Lung (tissue), 11 donors: ENCODE measurements at regions not wholly inside any gene's neighbourhood (a gene's known extent, or its start where the extent isn't known, plus 50 kb on each side); places are given as distances from the start of the nearest gene placed in this dataset.
"Not testable (repeated sequence)": the region's sequence is repeated elsewhere in the genome, so short reads cannot be mapped to it uniquely, and the experiment has no call there.

Source experiments
- ATAC-seq: fragments of 200-7000 bp; cut with Tn5 transposase; one replicate; pipeline ENCODE4 v1.9.1; 2020; ENCODE audit warnings: moderate number of reproducible peaks; ENCODE audit not compliant: insufficient read depth, low FRiP score
- DNase-seq, 3 donors: peaks; one replicate each; pipeline ENCODE4 v3.0.0-alpha.2; 2013 to 2017
- H3K27ac ChIP-seq, 2 donors: one replicate each; pipeline ENCODE4 v1.5.1; 2013; ENCODE audit warnings: mild to moderate bottlenecking in 2 of 2, moderate library complexity in 2 of 2, control low read depth in 1 of 2, inconsistent platforms in 1 of 2, low read depth in 1 of 2, low read length in 1 of 2
- H3K27me3 ChIP-seq, 3 donors: one replicate each; pipeline ENCODE4 v1.5.1; 2013; ENCODE audit warnings: low read length in 2 of 3; ENCODE audit not compliant: control insufficient read depth in 3 of 3, insufficient read depth in 3 of 3
- H3K36me3 ChIP-seq, 4 donors: one replicate each; pipeline ENCODE4 v1.5.1; 2013; ENCODE audit warnings: low read length in 4 of 4, mild to moderate bottlenecking in 1 of 4, moderate library complexity in 1 of 4; ENCODE audit not compliant: control insufficient read depth in 4 of 4, insufficient read depth in 4 of 4
- H3K4me1 ChIP-seq, 5 donors: one replicate each; pipeline ENCODE4 v1.5.1; 2013; ENCODE audit warnings: low read length in 5 of 5, mild to moderate bottlenecking in 2 of 5, moderate library complexity in 1 of 5; ENCODE audit not compliant: control insufficient read depth in 5 of 5, insufficient read depth in 5 of 5
- H3K4me3 ChIP-seq: one replicate; pipeline ENCODE4 v1.5.1; 2013; ENCODE audit warnings: mild to moderate bottlenecking, control low read depth, moderate library complexity
- H3K9ac ChIP-seq, 2 donors: one replicate each; pipeline ENCODE4 v1.5.1; 2013; ENCODE audit warnings: low read length in 2 of 2, control low read depth in 1 of 2; ENCODE audit not compliant: insufficient read depth in 1 of 2
- H3K9me3 ChIP-seq, 4 donors: one replicate each; pipeline ENCODE4 v1.5.1; 2013; ENCODE audit warnings: low read length in 3 of 4, mild to moderate bottlenecking in 1 of 4, moderate library complexity in 1 of 4; ENCODE audit not compliant: control insufficient read depth in 4 of 4, insufficient read depth in 3 of 4
- CTCF ChIP-seq: IDR thresholded peaks from 2 replicates; pipeline ENCODE4 v1.5.1; 2012; ENCODE audit warnings: mild to moderate bottlenecking; ENCODE audit errors: control extremely low read depth, extremely low read depth
- WGBS, 2 donors: extraction: QIAGEN DNeasy Blood & Tissue Kit; methylation state at CpG; one replicate each; pipeline ENCODE4 v1.1.7; 2013; 5-methylcytosine and 5-hydroxymethylcytosine counted together
- donor health status: control.
- donor health status: control.
- donor health status: Bipolar disorder and iron deficiency.
- donor health status: healthy.
- donor health status: DM: yes; HTN: yes; CAD: no.

DNA sequence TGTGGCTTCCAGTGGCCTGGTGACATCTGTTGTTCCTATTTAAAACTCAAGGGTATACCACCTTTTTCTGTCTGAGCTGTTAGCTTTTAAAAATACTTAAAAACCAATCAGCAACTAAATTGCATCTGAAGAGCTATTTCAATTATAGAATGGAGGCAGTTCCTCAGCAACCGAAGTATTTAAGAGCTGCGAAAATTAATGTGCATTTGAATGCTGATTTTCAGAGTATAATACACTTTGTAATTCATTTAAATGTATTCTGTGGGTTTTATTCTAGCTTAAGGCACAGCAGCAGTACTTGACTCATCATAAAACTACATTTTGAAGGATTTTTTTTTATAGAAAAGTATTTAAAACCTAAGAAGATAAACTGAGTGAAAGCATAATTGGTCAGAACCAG lies 404.9 kb upstream of the PRKCQ start:
- Histone ChIP-seq H3K9ac (no peak overlapping the region), H3K9me3 (no peaks in the 10 kb centered on the region), H3K4me3 (no peak overlapping the region), H3K4me1 (peaks cover 0 to 10% (median 0%) of the 10 kb centered on the region in 5 donors), H3K36me3 (no peaks in the 10 kb centered on the region), H3K27me3 (no peaks in the 10 kb centered on the region), H3K27ac (no peak overlapping the region)
- ATAC-seq (no peak), DNase-seq (no peak)
- no peak for TF ChIP-seq CTCF
- WGBS, 2 donors = 92 to 98% methylated on average over 2 of the region's 2 CpGs

DNA sequence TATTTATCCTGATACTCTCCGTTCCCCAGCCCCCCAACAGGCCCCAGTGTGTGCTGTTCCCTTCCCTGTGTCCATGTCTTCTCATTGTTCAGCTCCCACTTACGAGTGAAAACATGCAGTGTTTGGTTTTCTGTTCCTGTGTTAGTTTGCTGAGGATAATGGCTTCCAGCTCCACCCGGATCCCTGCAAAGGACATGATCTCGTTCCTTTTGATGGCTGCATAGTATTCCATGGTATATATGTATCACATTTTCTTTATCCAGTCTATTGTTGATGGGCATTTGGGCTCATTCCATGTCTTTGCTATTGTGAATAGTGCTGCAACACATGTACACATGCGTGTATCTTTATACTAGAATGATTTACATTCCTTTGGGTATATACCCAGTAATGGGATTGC lies 403.9 kb upstream of the PRKCQ start:
- H3K27me3 ChIP-seq, H3K27ac ChIP-seq: not testable (repeated sequence)

GRCh38 chr10:6980353-6980752 lies 400.3 kb upstream of the PRKCQ start:
- Histone ChIP-seq H3K9me3 (peaks cover 0 to 6% (median 0%) of the 10 kb centered on the region in 4 donors), H3K9ac (no peak overlapping the region), H3K36me3 (no peaks in the 10 kb centered on the region), H3K4me1 (no peaks in the 10 kb centered on the region), H3K27ac (no peak overlapping the region), H3K27me3 (peaks cover 0 to 3% (median 0%) of the 10 kb centered on the region in 3 donors), H3K4me3 (no peak overlapping the region)
- no peak for DNase-seq
- 51 to 53% methylated on average over 4 of the region's 4 CpGs for WGBS, 2 donors
- no peak for ATAC-seq
- no peak for TF ChIP-seq CTCF

More for the DNA sequence above, 403.9 kb upstream of the PRKCQ start:
- WGBS, 2 donors = 74 to 75% methylated on average over 5 of the region's 5 CpGs
- H3K9ac ChIP-seq, H3K4me3 ChIP-seq, H3K9me3 ChIP-seq, DNase-seq, ATAC-seq, H3K36me3 ChIP-seq: not testable (repeated sequence)
- H3K4me1 ChIP-seq = peaks cover 0 to 10% (median 0%) of the 10 kb centered on the region in 5 donors

DNA sequence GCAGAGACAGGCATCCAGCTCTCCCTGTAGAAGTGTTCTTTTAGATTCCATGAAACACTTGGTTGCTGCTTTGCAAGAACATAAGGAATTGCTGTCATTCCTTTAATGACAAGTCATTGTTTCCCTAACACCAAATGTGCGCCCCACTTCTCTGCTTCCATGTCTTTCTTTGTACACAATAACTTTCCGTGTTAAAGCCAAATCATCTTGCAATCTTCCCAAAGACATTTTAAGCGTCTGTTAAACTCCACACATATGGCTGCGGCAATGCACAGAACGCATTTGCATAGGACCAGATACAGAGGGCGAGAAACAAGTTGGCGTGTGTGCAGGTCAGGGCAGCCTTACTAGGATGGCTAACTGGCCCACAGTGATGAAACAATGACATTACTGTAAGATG lies 399.3 kb upstream of the PRKCQ start:
- WGBS, 2 donors = 86 to 89% methylated on average over 7 of the region's 7 CpGs
- Histone ChIP-seq H3K9me3 (peaks cover 0 to 6% (median 0%) of the 10 kb centered on the region in 4 donors), H3K9ac (no peak overlapping the region), H3K4me1 (no peaks in the 10 kb centered on the region), H3K27ac (no peak overlapping the region), H3K36me3 (no peaks in the 10 kb centered on the region), H3K27me3 (peaks cover 0 to 3% (median 0%) of the 10 kb centered on the region in 3 donors), H3K4me3 (no peak overlapping the region)
- TF ChIP-seq CTCF = no peak
- no peak for ATAC-seq
- no peak for DNase-seq
